ENCODE measurements at regions not wholly inside any gene's neighbourhood (a gene's known extent, or its start where the extent isn't known, plus 50 kb on each side); places are given as distances from the start of the nearest gene placed in this dataset.

- 80% methylated on average over 6 of the region's 6 CpGs for WGBS (ENCODE audit: low lambda C conversion rate)
- Histone ChIP-seq H3K36me3 (replicated peaks in 1 of 2; ENCODE audit: control insufficient read depth in 1 of 2, insufficient read depth in 2 of 2, low read length in 1 of 2) (no peaks in the 10 kb centered on the region), H3K9me2 (no peaks in the 10 kb centered on the region), H2AFZ (ENCODE audit: low read depth) (no peak overlapping the region), H3K79me2 (ENCODE audit: insufficient read depth) (no peaks in the 10 kb centered on the region), H3K27me3 (ENCODE audit: insufficient read depth) (no peaks in the 10 kb centered on the region), H4K20me1 (ENCODE audit: insufficient read depth) (no peaks in the 10 kb centered on the region), H3K9me3 (no peaks in the 10 kb centered on the region), H3F3A (replicated peaks; ENCODE audit: insufficient read depth) (no peaks in the 10 kb centered on the region), H3K9ac (no peak overlapping the region), H3K4me1 (ENCODE audit: control insufficient read depth in 1 of 2, insufficient read depth in 2 of 2, low read depth in 1 of 2, low read length in 1 of 2) (no peaks in the 10 kb centered on the region; a peak in 1 of 4 replicates), H3K27ac (ENCODE audit: low read depth in 2 of 2, low read length in 1 of 2) (no peak overlapping the region), H3K4me2 (no peak overlapping the region), H3K4me3 (ENCODE audit: low read depth in 2 of 2, low read length in 1 of 2) (no peak overlapping the region)
- TF ChIP-seq MEF2A (IDR thresholded peaks at IDR 0.05; ENCODE audit: borderline replicate concordance, low read depth) = no peak
- no peak for TF ChIP-seq CTCF (IDR thresholded peaks at IDR 0.05)
- no peak for TF ChIP-seq ZBTB33 (IDR thresholded peaks at IDR 0.05; ENCODE audit: borderline replicate concordance, low read depth)
- no peak for TF ChIP-seq MXI1 (IDR thresholded peaks at IDR 0.05; ENCODE audit: low read depth, low read length)
- TF ChIP-seq FOXJ3 (CRISPR knock-in tag; IDR thresholded peaks at IDR 0.05) = no peak
- TF ChIP-seq RFX5 (IDR thresholded peaks at IDR 0.05; ENCODE audit: low read length) = no peak
- no peak for TF ChIP-seq ELF1 (IDR thresholded peaks at IDR 0.05)
- no peak for TF ChIP-seq FOXM1 (IDR thresholded peaks at IDR 0.05; ENCODE audit: low read depth)
- TF ChIP-seq EZH2phosphoT487 (IDR thresholded peaks at IDR 0.05; ENCODE audit: borderline replicate concordance, low read depth) = no peak
- no peak for TF ChIP-seq TEAD4 (IDR thresholded peaks at IDR 0.05; ENCODE audit: borderline replicate concordance, insufficient read depth)
- no peak for TF ChIP-seq USF2 (IDR thresholded peaks at IDR 0.05; ENCODE audit: borderline replicate concordance, low read depth, low read length)
- no peak for TF ChIP-seq POLR2AphosphoS5 (IDR thresholded peaks at IDR 0.05; ENCODE audit: low read depth, low read length)
- TF ChIP-seq GABPA (IDR thresholded peaks at IDR 0.05; ENCODE audit: low read depth) = no peak
- TF ChIP-seq CHD2 (IDR thresholded peaks at IDR 0.05; ENCODE audit: low read length, partially characterized antibody) = no peak
- TF ChIP-seq RCOR1 (IDR thresholded peaks at IDR 0.05; ENCODE audit: low read length) = no peak
- TF ChIP-seq PBX3 (IDR thresholded peaks at IDR 0.05) = no peak
- no peak for TF ChIP-seq NFIC (IDR thresholded peaks at IDR 0.05; ENCODE audit: borderline replicate concordance)
- DNase-seq = no peak
- CTCF ChIA-PET = no interaction called here
- POLR2A ChIA-PET = no interaction called here
Observed at GRCh38 chr10:17523917-17524316, 69.5 kb upstream of the ST8SIA6 start.

Measured in SK-N-SH (cell line).